Amniotic epithelial cell (primary cell): ENCODE measurements at regions not wholly inside any gene's neighbourhood (a gene's known extent, or its start where the extent isn't known, plus 50 kb on each side); places are given as distances from the start of the nearest gene placed in this dataset.

Experiments used
- DNase-seq: peaks from one replicate; pipeline ENCODE4 v3.0.0-alpha.2; 2010; ENCODE audit warnings: low read depth

- DNase-seq: no peak
Observed at GRCh38 chr2:156164091-156164720, 168.3 kb downstream of the NR4A2 start.

- no peak for DNase-seq
Observed at GRCh38 chr2:156158808-156159207, 173.7 kb downstream of the NR4A2 start.

GRCh38 chr2:156157670-156158069, 174.9 kb downstream of the NR4A2 start:
- DNase-seq: no peak

- DNase-seq: no peak
Observed at GRCh38 chr2:156156580-156156979, 175.9 kb downstream of the NR4A2 start.

GRCh38 chr2:156155319-156155718, 177.2 kb downstream of the NR4A2 start:
- no peak for DNase-seq

- DNase-seq: no peak
Observed at GRCh38 chr2:156151351-156151750, 181.2 kb downstream of the NR4A2 start.

- DNase-seq: peak; percentile 43
Observed at GRCh38 chr2:156147594-156148330, 184.8 kb downstream of the NR4A2 start.

GRCh38 chr2:156145976-156146375, 186.5 kb downstream of the NR4A2 start:
- DNase-seq: no peak

GRCh38 chr2:156145469-156145868, 187.1 kb downstream of the NR4A2 start:
- DNase-seq: no peak

- DNase-seq: no peak
Observed at GRCh38 chr2:156136566-156136965, 196.0 kb downstream of the NR4A2 start.

GRCh38 chr2:156134887-156135286, 197.6 kb downstream of the NR4A2 start:
- DNase-seq: no peak

GRCh38 chr2:156132941-156133340, 199.6 kb downstream of the NR4A2 start:
- no peak for DNase-seq

GRCh38 chr2:156132130-156132529, 200.4 kb downstream of the NR4A2 start:
- no peak for DNase-seq

GRCh38 chr2:156129227-156129626, 203.3 kb downstream of the NR4A2 start:
- DNase-seq: no peak

- no peak for DNase-seq
Observed at GRCh38 chr2:156125018-156125417, 207.5 kb downstream of the NR4A2 start.

GRCh38 chr2:156124458-156124857, 208.1 kb downstream of the NR4A2 start:
- DNase-seq: no peak

- DNase-seq: no peak
Observed at GRCh38 chr2:156118753-156119416, 213.6 kb downstream of the NR4A2 start.

- no peak for DNase-seq
Observed at GRCh38 chr2:156116113-156116512, 216.4 kb downstream of the NR4A2 start.

- DNase-seq: peak; percentile 29
Observed at GRCh38 chr2:156115338-156115737, 217.2 kb downstream of the NR4A2 start.

GRCh38 chr2:156112323-156112722, 220.2 kb downstream of the NR4A2 start:
- no peak for DNase-seq

GRCh38 chr2:156110890-156111289, 221.6 kb downstream of the NR4A2 start:
- DNase-seq: peak; percentile 16

GRCh38 chr2:156099382-156099781, 233.1 kb downstream of the NR4A2 start:
- DNase-seq: no peak

- no peak for DNase-seq
Observed at GRCh38 chr2:156098506-156098905, 234.0 kb downstream of the NR4A2 start.
